NCI-H460 (cell line): ENCODE measurements at regions not wholly inside any gene's neighbourhood (a gene's known extent, or its start where the extent isn't known, plus 50 kb on each side); places are given as distances from the start of the nearest gene placed in this dataset.

Experiments
- DNase-seq: peaks from one replicate; pipeline ENCODE4 v3.0.0-alpha.2; 2016; ENCODE audit warnings: low read depth; ENCODE audit errors: extremely low read depth

DNA sequence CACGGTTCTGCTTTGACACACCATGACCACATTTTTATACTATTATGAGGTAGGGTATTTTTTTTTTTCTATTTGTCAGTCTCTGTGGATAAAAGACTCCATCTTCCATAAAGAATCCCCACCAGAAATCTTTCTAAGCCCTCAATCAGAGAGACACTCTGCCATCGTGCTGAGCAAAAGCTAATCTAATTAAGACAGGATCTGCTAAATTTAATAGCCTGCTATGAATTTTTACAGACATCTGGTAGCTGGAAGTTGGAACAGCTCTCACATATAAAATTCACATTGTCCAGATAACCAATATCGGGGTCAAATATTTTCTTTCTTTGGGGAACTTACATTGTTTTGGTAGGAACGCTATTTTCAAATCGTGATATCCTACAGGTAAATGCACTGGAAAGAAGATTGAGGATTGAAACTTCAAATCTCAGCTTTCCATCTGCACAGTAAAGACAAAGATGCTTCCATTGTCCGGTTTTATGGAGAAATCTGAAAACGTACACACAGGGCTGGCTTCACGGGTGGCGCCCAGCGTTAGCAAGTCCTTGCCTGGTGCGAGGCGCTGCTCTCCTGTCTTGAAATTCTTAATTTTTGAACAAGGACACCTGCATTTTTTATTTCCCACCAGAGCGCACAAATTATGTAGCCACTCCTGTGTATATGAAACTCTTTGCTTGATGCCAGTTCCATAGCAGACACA lies 573.8 kb upstream of the NOX3 start:
- no peak for DNase-seq

DNA sequence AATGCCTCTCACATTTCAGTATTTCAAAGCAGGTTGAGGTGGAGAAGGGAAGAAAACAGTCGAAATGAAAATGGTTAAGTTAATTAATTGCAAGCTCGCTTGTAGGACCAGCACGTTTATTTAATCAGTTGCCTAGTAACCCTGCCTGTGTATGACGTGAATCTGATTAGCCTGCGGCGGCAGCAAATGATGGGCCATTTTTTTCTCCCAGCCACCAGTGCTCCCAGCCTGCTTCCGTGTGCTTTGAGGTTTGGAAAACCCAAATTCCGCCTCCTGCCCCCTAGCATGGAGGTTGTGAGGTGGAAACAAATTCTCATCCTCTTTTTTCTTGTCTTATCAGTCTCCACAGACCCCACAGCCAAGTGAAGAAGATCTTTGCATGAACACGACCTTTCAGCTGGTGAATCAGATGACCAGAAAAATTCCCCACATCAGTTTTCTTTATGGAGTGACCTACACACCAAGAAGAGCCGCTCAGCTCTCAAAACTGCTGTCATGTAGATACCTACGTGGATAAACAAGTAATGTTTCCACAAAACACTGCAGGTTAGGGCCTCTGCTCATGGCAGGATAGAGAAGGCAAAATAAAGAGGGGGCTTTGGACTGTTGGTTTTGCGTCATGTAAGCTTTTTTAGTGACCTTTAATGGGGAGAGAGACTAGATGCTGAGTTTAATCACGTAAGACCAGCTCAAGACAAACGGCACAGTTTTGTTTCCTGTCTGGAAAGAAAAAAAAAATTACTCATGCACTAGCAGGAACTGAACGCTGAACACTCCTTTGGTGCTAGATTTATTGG lies 572.9 kb upstream of the NOX3 start:
- no peak for DNase-seq

DNA sequence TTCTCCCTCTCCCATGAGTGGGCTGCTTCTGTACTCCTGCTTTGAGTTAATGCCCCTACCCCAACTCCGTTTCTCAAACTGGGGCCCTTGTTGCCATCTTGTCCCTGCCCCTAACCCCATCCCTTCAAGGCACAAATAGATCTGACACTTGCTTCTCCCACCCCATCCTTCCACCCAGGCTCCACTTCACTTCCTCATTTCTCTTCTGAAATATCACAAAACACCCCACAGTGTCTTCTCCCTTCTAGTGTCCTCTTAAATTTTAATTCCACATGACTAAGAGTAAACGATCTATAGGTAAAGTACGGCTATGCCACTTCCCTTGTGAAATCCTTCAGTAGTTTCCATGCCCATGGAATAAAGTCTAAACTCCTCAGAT lies 571.6 kb upstream of the NOX3 start:
- DNase-seq = no peak

DNA sequence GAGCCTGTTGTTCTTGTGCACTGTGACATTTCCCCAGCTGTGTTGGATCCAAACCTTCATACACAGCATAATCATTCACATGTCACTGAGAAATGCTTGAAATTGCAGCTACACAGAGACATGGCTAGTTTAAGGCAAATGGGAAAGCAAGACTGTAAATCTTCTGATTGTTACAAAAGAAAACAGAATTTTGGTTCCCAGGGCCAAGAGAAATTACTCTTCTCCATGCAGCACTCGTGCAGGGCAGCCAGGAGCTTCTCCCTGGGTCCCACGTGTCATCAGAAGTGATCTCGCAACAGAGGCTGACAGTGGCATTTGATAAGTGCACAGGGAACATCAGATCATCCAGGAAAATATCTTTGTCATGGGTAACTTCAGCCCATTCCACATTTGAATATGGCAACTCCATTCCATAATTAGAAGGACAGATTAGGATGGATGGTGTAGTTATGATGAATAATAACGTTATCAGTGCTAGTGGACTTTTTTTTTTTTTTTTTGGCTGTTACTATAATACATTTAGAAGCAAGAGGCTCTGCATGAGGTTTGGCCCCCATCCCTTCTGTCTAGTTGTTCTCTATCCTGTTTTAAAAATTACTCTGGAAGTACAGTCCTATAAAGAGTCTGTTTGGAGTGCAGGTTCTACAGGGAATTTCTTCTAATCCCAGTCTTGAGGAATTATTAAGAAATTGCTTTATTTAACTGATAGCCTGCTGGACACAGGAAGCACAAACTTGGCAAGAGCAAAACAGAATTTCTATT lies 571.0 kb upstream of the NOX3 start:
- no peak for DNase-seq

DNA sequence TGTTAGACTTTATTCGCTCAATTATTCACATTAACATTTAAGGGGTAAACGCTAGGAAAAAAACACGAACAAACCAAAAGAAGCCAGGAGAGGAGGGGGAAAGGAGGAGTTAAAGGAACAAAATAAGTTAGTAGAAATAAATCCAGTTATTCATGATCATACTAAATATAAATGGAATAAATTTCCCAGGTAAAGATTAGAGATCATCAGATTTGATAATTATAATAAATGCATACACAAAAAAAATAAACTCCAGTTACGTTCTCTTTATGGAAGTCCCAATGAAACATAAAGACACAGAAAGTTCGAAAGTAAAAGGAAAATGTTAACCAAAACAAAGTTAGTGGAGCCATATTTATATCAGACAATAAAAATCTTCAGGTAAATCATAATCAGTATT lies 568.7 kb upstream of the NOX3 start:
- no peak for DNase-seq

DNA sequence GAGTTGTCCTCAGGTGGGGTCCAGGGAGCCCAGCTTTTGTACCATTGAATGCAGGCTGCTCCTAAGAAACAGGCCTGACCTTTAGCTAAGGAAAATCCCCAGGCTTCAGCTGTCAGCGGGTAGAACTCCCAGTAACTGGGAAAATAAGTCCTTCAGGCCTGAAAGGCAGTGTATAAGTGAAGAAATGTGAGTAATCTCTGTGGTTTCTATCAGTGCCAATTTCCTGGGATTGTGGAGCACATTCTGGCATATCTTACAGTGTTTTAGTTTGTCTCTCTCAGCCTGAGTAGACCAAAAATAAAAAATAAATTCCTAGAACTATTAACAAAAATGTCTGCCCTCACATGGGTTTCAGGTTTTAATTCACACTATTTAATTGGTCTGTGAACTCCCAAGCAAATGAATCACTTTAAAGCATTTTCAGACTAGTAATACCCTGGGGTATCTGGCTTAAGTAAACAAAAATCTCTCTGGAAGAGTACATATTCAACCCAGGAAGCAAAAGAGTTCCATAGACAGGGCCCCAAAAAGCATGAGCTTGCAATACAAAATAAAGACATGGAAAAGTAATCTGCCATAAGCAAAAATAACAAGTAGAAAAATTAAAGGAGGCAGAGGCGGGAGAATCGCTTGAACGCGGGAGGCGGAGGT lies 566.2 kb upstream of the NOX3 start:
- no peak for DNase-seq

DNA sequence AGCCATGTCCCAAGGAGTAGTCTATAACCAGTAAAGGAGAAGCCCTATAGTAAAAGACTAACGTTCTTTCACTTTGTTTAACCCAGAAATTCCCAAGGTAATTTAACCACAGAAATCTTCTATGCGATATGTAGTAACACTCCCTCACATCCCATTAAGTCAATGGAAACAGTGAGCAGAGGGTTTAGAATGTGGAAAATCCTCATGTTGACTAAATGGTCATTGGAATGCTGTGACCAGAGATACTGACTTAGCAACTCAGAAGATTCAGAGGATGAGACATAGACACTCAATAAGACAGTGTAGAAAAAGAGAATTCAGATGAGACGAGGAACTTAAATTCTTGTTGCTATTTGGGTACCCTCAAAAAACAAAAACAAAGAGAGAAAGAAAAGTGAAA lies 562.2 kb upstream of the NOX3 start:
- no peak for DNase-seq

DNA sequence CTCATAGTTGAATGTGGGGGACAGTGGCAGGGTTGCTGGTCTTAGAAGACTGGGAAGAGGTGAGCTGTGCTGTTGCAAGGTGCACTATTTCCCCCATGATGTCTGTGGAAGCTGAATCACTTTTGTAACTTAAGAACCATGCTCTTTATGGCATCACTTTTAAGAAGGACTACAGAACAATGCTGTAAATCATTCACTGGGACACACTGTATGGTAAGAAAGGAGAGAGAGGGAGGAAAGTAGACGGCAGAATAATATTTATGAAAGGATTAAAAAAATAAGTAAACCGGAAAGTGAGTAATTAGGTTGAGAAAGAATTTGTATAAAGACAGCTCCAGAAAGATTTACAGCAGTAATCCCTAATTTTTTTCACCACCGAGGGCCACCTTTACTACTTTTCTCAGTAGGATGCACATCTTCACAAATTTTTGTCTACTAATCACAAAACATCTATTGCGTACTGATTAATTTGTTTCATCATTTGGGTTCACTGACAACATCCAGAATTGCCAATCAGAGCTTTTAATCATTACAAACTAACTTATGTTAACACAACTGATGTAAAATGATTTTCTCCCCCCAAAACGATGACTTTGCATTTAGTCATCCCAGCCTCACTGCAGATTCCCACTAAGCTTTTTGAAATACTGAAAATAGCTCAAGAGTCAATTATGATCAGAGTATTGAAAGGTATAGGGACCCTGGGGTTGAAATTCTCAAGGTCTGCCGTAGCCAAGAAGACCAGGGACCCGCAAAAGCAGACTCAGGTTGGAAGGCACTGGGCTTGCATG lies 560.7 kb upstream of the NOX3 start:
- no peak for DNase-seq

DNA sequence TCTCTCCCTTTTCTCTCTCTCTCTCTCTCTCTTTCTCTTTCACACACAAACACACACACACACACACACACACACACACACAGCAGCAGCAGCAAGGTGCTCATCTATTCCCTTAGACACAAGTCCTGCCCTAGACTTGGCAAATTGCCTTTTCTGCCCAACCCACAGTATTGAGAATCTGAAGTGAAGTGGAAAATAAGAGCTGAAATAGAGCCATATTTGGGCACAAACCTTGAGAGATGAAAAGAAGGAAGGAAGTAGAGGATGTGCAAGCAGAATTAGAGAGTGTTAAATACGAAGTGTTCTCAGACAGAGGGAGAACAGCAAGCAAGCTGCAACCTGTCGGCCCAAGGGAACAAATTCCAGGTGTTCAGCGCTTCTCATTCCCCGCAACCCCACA lies 557.5 kb upstream of the NOX3 start:
- DNase-seq = no peak

DNA sequence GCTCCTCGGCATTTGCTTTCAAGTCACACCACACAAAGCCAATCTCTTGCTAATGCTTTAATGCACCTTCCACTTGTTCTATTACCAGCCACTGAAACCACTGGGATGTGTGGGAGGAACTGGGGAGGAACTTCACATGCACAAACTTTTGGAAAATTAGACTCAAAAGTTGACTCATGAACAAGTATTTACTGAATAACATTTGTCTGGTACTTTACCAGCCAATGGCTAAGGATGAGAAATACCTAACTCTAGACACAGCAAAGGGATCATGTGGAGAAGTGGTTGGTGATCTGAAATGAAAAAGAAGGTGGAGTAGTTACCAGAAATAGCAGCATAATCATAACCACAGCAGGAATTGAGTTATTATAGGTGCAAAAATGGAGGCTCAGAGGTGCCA lies 554.0 kb upstream of the NOX3 start:
- DNase-seq = no peak

DNA sequence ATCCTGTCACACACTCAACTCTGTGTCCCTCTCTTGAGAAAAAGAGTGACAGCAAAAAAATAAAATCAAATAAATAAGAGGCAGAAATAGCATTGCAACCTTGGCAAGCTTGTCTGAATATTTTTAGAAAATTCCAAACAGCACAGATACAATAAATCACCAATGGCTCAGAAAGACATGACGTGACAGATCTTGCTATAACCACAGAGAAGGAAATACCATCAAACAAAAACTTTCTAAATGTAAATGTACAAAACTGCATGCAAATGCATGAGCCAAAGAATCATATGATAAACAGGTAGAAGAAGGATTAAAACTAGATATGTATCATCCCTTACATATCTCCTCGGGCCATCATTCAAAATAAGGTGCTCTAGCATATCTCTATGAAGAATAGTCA lies 549.2 kb upstream of the NOX3 start:
- no peak for DNase-seq

DNA sequence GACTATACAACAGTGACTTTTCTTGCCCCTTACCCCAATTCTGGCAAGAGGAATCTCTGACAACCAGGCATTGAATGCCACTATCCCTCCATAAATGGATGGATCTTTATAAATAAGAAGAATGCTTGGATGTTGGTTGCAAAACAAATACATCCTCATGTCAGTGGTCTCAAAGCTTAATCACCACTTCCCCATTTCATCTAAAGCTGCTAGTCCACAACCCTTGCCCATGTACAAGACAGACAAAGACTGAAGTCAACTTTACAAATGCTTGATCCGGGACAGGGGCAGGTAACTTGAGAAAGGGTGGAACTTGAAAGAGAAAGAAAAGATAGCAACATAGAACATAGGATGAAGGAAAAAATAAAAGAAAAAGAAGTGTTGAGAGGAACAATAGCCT lies 540.5 kb upstream of the NOX3 start:
- DNase-seq = no peak

DNA sequence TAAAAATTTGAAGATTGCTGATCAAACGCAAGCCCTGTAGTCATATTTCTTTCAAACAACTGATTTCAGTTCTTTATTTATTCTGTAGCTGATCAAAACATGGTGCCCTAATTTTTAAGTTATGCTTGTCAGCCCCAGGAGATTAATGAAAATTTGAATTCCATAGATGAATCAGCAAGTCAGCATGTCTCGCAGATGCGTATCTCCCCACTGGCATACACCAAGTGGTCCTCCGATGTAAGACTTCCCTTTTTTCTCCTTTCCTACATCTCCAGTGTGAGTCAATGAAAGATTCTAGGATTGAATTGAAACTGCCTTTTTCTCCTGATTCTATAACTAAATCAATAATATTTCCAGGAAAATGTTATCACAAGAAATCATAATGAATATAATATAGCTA lies 539.6 kb upstream of the NOX3 start:
- DNase-seq = no peak

DNA sequence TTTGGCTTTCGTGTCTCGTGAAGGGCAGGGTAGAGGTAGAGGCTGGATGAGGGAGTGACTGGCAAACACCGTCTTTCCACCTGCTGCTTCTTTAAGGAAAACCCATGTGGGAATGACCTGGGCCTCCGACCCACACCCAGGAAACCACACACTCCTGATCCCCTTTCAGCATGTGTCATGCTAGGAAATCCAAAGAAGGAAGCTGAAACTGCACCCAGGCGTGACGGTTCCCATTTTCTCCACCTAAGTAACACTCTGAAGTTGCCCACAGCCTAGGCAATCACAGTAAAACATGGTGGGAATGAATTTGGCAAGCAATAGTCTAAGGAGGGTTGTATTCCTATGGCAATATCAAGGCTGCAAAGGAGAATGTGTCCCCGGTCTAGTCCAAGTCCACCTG lies 538.4 kb upstream of the NOX3 start:
- DNase-seq = no peak

DNA sequence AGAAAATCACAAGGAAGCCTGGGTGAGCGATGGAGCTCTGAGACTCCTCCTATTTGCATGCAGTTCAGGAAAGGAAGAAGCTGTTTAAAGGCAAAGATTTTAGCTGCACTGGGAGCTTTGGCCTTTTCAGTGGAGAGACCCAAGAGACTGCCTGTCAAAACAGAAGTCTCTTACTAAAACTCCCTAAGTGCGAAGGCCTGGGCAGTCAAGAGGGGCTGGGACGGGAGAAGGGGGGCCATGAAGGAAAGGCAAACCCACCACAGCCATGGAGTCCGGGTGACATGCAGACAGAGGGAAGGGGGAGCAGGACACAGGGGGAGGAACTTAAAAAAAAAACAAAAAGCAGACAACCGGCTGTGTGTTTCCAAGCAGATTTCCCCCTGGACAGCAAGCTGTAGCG lies 537.6 kb upstream of the NOX3 start:
- DNase-seq = no peak

DNA sequence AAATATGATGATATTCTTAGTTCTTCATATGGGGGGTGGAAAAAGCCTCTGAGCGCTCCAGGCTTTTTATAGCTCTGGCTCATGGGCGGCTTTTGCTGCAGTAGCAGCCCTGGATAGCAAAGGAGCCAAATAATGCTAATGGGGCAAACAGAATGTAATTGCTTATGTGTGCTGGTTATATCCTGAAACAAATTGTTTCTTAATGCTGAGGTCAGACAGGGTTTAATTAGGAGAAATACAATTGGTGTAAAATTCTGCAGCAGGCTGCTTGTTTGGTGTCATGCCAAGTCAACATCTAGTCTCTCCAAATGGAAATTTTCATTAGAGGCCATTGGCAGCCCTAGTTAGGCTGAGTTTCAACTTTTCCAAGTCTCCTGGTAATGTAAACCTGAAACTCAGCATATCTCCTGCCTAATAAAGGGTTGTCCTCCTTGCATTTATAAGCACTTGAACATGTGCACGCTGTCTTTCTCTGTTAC lies 530.1 kb upstream of the NOX3 start:
- DNase-seq = no peak

DNA sequence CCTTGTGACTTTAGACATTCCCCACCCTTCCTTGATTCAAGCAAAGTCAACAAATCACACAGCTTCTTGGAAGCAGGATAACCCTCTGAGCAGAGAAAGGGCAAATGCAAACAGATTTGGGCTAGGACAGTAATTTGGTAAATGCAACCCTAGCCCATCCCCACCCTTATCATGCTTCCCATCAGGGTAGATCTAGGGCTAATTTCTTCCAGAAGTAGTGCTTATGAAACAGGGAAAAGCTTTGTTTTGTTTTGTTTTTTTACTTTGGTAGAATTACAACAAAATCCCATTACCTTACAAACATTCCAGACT lies 525.1 kb upstream of the NOX3 start:
- DNase-seq = no peak

DNA sequence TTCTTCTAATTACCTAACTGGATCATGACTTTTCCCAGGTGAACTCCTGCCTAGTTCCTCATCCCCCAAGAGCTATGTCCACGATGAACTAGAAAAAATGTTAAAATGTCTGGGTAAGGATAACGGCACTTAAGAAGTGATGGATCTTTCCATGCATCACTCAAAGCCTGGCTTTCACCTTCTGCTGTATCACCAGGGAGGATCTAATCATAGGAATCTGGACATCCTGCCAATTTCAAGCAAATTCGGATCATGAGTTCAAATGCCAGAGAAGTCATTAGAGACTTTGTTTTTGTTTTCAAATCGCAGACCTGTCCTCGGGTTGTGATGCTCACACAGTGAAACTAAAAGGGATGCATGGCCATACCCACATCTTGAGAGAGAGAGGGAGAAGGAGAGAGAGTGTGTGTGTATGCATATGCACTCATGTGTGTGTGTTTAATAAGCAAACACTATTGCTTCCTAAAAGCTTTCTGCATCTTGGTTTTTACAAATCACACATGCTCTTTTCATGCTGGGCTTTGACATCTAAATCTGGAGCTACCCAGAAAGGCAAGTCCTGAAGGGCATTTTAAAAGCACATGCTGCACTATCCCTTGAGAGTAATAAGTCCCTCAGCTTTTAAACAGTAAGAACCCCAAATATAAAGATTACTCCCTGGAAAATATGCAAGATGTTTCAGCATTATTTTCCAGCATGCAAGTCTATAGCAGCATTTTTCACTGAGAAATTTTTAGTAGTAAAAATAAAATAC lies 524.6 kb upstream of the NOX3 start:
- DNase-seq = no peak

DNA sequence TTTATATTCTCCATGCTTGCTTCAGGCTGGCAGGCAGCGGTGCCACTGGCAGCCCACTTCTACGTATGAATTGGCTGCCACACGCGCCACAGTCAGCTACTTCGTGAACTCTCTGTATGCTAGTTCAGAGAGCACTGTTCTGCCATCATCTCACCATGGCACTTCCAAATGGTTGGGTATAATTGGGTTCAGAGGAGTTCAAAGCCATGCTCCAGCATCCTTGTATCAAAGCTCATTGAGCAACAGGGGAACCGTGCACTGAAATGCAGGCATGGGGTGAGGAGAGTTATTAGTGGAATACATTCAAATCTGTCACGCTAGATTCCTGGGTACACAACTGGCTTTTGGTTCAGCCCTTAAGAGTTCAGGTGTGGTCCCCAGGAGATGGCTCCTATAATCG lies 519.9 kb upstream of the NOX3 start:
- no peak for DNase-seq

DNA sequence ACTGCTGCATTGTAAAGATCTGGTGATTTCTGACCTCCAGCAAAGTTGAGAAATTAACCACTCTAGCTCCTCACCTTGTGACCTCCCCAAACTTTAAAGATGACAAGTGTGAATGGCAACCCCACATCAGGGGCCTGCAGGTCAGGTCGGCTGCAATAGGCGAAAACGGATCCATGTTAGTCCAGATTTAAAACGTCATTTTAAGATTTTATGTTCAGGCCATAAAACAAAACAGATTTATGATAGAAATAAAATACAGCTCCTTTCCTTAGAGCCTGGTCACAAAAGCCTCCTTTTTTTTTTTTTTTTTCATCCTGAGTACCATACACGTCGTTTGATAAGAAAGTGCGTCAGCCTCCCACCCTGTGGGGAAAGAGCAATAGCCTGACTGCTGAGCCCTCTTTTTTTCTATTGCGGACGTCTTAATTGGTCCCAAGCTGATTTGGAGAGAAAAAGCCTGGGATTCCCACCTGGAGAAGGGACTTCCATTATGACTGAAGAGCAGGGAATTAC lies 519.2 kb upstream of the NOX3 start:
- DNase-seq = no peak
